Testis (tissue), 2 donors: ENCODE measurements at regions not wholly inside any gene's neighbourhood (a gene's known extent, or its start where the extent isn't known, plus 50 kb on each side); places are given as distances from the start of the nearest gene placed in this dataset.

Experiments used
- CTCF ChIP-seq, 3 experiments: fragments of 450-650 bp in 2 of 3; fragments of 200-600 bp in 1 of 3; sonication (generic) in 1 of 3; IDR thresholded peaks; one replicate each; pipeline ENCODE4 v1.5.1; 2016 to 2019; ENCODE audit warnings: antibody characterized with exemption in 3 of 3, mild to moderate bottlenecking in 2 of 3, moderate library complexity in 1 of 3
- POLR2A ChIP-seq: fragments of 450-650 bp; IDR thresholded peaks from one replicate; pipeline ENCODE4 v1.6.1; 2017; ENCODE audit warnings: antibody characterized with exemption, mild to moderate bottlenecking, moderate library complexity

- no peak for TF ChIP-seq CTCF (IDR thresholded peaks at IDR 0.05)
- no peak for TF ChIP-seq POLR2A
Measured at GRCh38 chr7:79770970-79771369, 317.5 kb upstream of the MAGI2 start.
